ENCODE measurements at regions not wholly inside any gene's neighbourhood (a gene's known extent, or its start where the extent isn't known, plus 50 kb on each side); places are given as distances from the start of the nearest gene placed in this dataset.

GRCh38 chr5:135720191-135720590 is 114.3 kb upstream of the SLC25A48 start:
- Histone ChIP-seq H3K9me3 (no peaks in the 10 kb centered on the region), H3K4me2 (no peak overlapping the region), H3K27ac (no peak overlapping the region), H3K4me1 (peaks cover 2% of the 10 kb centered on the region; the same call in 1 of the 3 replicates), H3K4me3 (no peak overlapping the region)
- CTCF ChIA-PET = interaction anchor here (0.6 to 0.9 kb wide), 2 partner anchors 8 to 111 kb away, joined by 3 to 4 read pairs; no protein-coding TSS in a partner anchor
- no peak for ATAC-seq
- no peak for TF ChIP-seq RAD21 (conservative IDR thresholded peaks at IDR 0.05 in 1 of 2, IDR thresholded peaks at IDR 0.05 in 1 of 2)
- TF ChIP-seq RARB (CRISPR knock-in tag; IDR thresholded peaks at IDR 0.05) = no peak
- no peak for TF ChIP-seq HOXB5 (CRISPR knock-in tag; IDR thresholded peaks at IDR 0.05)
- no peak for TF ChIP-seq MAX (IDR thresholded peaks at IDR 0.05)
- no peak for TF ChIP-seq HMGXB4 (CRISPR knock-in tag; IDR thresholded peaks at IDR 0.05; ENCODE audit: borderline replicate concordance)
- no peak for TF ChIP-seq ATOH8 (CRISPR knock-in tag; IDR thresholded peaks at IDR 0.05; ENCODE audit: low read depth)
- TF ChIP-seq CHD4 (IDR thresholded peaks at IDR 0.05; ENCODE audit: borderline replicate concordance) = no peak
- no peak for TF ChIP-seq FOSL2 (IDR thresholded peaks at IDR 0.05)
- no peak for TF ChIP-seq FOSL2 (CRISPR knock-in tag; IDR thresholded peaks at IDR 0.05)
- TF ChIP-seq KDM1A (IDR thresholded peaks at IDR 0.05; ENCODE audit: low read depth) = no peak
- POLR2A ChIA-PET = interaction anchor here (0.6 kb wide), 1 partner anchor 1196 kb away, joined by 3 read pairs; no protein-coding TSS in a partner anchor
- WGBS (ENCODE audit: missing lambda C conversion rate) = 17% methylated on average over 2 of the region's 2 CpGs
- DNase-seq (ENCODE audit: low read depth in 1 of 2, low spot score in 1 of 2) = no peak
- no peak for FAIRE-seq

- no peak overlapping the region for H3K27ac ChIP-seq
- no peak for FAIRE-seq
- WGBS (ENCODE audit: missing lambda C conversion rate) = 0% methylated on average over 2 of the region's 4 CpGs
- peak in 1 of 2 experiments; percentile 8 for DNase-seq (ENCODE audit: low read depth in 1 of 2, low spot score in 1 of 2)
- POLR2A ChIA-PET = interaction anchor here (0.6 kb wide), 1 partner anchor 1196 kb away, joined by 3 read pairs; no protein-coding TSS in a partner anchor
- CTCF ChIA-PET = interaction anchor here (0.9 kb wide), 1 partner anchor 111 kb away, joined by 3 read pairs; no protein-coding TSS in a partner anchor
- ATAC-seq = peak; percentile 6 to 39; a peak in 2 of 6 replicates
- H3K4me2 ChIP-seq = no peak overlapping the region
- no peak for TF ChIP-seq REST (IDR thresholded peaks at IDR 0.05)
- no peak for TF ChIP-seq BCL3 (IDR thresholded peaks at IDR 0.05)
- no peak for TF ChIP-seq RCOR1 (IDR thresholded peaks at IDR 0.05; ENCODE audit: low read depth, low read length)
- no peak for TF ChIP-seq ZFP36 (IDR thresholded peaks at IDR 0.05; ENCODE audit: borderline replicate concordance, partially characterized antibody)
- no peak for TF ChIP-seq ZSCAN20 (CRISPR knock-in tag; IDR thresholded peaks at IDR 0.05)
- TF ChIP-seq BHLHE40 (IDR thresholded peaks at IDR 0.05; ENCODE audit: low read depth, low read length) = no peak
- TF ChIP-seq HEYL (CRISPR knock-in tag; IDR thresholded peaks at IDR 0.05) = no peak
- no peak for TF ChIP-seq MAX (IDR thresholded peaks at IDR 0.05)
- no peak for TF ChIP-seq NR3C1 (IDR thresholded peaks at IDR 0.05)
- no peak for TF ChIP-seq CEBPB (IDR thresholded peaks at IDR 0.05)
- TF ChIP-seq TP53 (CRISPR knock-in tag; IDR thresholded peaks at IDR 0.05) = no peak
- H3K9me3 ChIP-seq = no peaks in the 10 kb centered on the region
- H3K4me3 ChIP-seq = no peak overlapping the region
- peaks cover 2% of the 10 kb centered on the region; the same call in 1 of the 3 replicates for H3K4me1 ChIP-seq
These were observed 114.9 kb upstream of the SLC25A48 start for GRCh38 chr5:135719428-135720063.

Data from A549 (cell line).